K562 (cell line): ENCODE measurements at regions not wholly inside any gene's neighbourhood (a gene's known extent, or its start where the extent isn't known, plus 50 kb on each side); places are given as distances from the start of the nearest gene placed in this dataset.

Experiments used
- HMBOX1 ChIP-seq: sonication (generic); IDR thresholded peaks from 2 replicates; pipeline ENCODE4 v1.6.1; 2016
- NFYB ChIP-seq: IDR thresholded peaks from 2 replicates; pipeline ENCODE4 v1.6.1; 2011; ENCODE audit warnings: mild to moderate bottlenecking, moderate library complexity; ENCODE audit not compliant: insufficient read length; ENCODE audit errors: extremely low read depth
- PHF21A ChIP-seq: fragments of 450-650 bp; IDR thresholded peaks from 2 replicates; pipeline ENCODE4 v1.6.1; 2017; ENCODE audit warnings: low read depth, borderline replicate concordance
- SRF ChIP-seq, 2 experiments: fragments of 250-450, 450-650 bp in 1 of 2; sonication (Bioruptor Pico) in 1 of 2; sonication (generic) in 1 of 2; formaldehyde crosslinking; IDR thresholded peaks; 2 replicates each; pipeline versions ENCODE4 v1.5.0 to v1.5.1; 2020 to 2022; ENCODE audit warnings: mild to moderate bottlenecking in 1 of 2, missing genetic modification reagents in 1 of 2
- TEAD4 ChIP-seq, 2 experiments: sonication (generic) in 1 of 2; formaldehyde crosslinking in 1 of 2; IDR thresholded peaks; 2 replicates each; pipeline versions ENCODE4 v1.6.1 to v1.8.0; 2012 to 2022; ENCODE audit warnings: borderline replicate concordance in 1 of 2, inconsistent platforms in 1 of 2, low read length in 1 of 2, mild to moderate bottlenecking in 1 of 2, missing genetic modification reagents in 1 of 2
- ZNF316 ChIP-seq: fragments of 450-650 bp; IDR thresholded peaks from 2 replicates; pipeline ENCODE4 v1.6.1; 2016
- ZNF407 ChIP-seq: fragments of 450-650 bp; IDR thresholded peaks from 2 replicates; pipeline ENCODE4 v1.6.1; 2016; ENCODE audit warnings: low read depth

GRCh38 chr18:30806823-30807222, 235.7 kb downstream of the DSC3 start (continued):
- TF ChIP-seq ZNF407 (no peak), HMBOX1 (no peak), ZNF316 (peak; percentile 88), SRF (CRISPR knock-in tag; IDR thresholded peaks at IDR 0.05) (no peak), NFYB (no peak), PHF21A (no peak), TEAD4 (IDR thresholded peaks at IDR 0.05; ENCODE audit: low read length) (no peak), TEAD4 (CRISPR knock-in tag; IDR thresholded peaks at IDR 0.05; ENCODE audit: borderline replicate concordance) (no peak)
